ENCODE measurements at regions not wholly inside any gene's neighbourhood (a gene's known extent, or its start where the extent isn't known, plus 50 kb on each side); places are given as distances from the start of the nearest gene placed in this dataset.

GRCh38 chr4:79495447-79495846 is 87.4 kb upstream of the GK2 start:
- TF ChIP-seq ZNF274 (IDR thresholded peaks at IDR 0.05; ENCODE audit: low read depth, low read length) (no peak), YY1 (IDR thresholded peaks at IDR 0.05; ENCODE audit: insufficient read depth, insufficient read length) (no peak)
